NCI-H1436 (cell line): ENCODE measurements at regions not wholly inside any gene's neighbourhood (a gene's known extent, or its start where the extent isn't known, plus 50 kb on each side); places are given as distances from the start of the nearest gene placed in this dataset.
"Not testable (repeated sequence)": the region's sequence is repeated elsewhere in the genome, so short reads cannot be mapped to it uniquely, and the experiment has no call there.

Experiments
- DNase-seq: peaks from one replicate; lab custom pipeline; 2025; lab: John Stamatoyannopoulos, UW

GRCh38 chr2:208686665-208687064 is 280.1 kb downstream of the PTH2R start:
- no peak for DNase-seq

GRCh38 chr2:208687720-208688119 is 281.1 kb downstream of the PTH2R start:
- not testable (repeated sequence) for DNase-seq

- DNase-seq: no peak
Measured at GRCh38 chr2:208698114-208698513, 291.5 kb downstream of the PTH2R start.

GRCh38 chr2:208708486-208708885 is 301.9 kb downstream of the PTH2R start:
- no peak for DNase-seq

DNA sequence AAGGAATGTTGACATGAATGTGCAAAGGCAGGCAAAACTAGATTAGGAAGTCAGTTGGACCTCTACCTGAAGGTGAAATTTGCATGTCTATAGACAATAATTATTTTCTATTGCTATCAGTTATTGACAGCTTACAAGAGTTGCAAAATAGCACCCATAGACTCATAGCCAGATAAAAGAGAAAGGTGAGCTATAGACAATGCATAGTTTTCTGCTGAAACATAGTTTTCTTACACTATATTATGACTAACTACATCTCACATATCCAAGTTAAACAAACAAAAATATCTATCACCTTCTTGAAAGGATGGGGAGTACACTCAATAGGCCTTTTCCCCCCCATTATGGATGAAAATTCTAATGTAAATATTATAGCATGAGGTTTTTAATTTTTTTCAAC is 305.0 kb downstream of the PTH2R start:
- DNase-seq: no peak

GRCh38 chr2:208713066-208713745 is 306.6 kb downstream of the PTH2R start:
- peak; percentile 11 for DNase-seq

- DNase-seq: no peak
Measured at GRCh38 chr2:208718828-208719227, 312.2 kb downstream of the PTH2R start.

GRCh38 chr2:208722731-208723130 is 316.1 kb downstream of the PTH2R start:
- DNase-seq: no peak

DNA sequence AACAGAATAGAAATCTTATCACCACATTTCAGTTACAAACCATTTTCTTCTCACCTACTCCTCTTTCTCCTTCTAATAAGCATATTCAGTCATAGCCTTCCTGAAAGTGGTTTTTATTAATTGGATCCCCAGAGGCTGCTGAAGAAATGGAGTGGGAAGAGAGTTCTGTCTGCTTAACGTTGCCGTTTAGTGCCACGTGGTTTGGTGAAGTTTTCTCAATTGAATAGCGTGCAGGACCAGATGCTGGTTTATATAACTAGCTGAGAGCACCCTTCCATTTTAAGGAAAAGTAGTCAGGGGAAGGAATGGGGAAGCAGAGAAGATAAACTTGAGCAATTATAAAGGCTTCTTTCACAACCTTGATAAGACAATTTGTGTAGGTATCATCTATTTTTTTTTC is 318.7 kb downstream of the PTH2R start:
- no peak for DNase-seq

GRCh38 chr2:208726242-208726641 is 319.6 kb downstream of the PTH2R start:
- DNase-seq: no peak

GRCh38 chr2:208751663-208752415 is 345.2 kb downstream of the PTH2R start:
- not testable (repeated sequence) for DNase-seq

DNA sequence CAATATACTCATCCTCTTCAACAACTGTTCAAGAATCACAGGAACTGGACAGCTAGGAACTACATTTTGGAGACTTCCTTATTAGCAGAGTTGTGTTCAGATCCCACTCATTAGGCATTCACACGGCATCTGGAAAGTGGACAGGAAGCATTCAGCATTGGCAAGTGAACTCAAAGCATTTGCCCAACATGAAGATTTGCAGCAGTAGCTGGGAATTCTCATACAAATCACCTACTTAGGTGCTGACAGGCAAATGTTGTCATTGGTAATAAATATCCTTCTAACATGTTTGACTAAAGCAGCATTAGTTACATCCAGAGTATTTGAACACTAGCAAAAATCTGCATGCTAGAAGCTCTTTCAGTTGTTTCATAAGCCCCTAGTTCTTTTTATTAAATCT is 350.8 kb downstream of the PTH2R start:
- no peak for DNase-seq

DNA sequence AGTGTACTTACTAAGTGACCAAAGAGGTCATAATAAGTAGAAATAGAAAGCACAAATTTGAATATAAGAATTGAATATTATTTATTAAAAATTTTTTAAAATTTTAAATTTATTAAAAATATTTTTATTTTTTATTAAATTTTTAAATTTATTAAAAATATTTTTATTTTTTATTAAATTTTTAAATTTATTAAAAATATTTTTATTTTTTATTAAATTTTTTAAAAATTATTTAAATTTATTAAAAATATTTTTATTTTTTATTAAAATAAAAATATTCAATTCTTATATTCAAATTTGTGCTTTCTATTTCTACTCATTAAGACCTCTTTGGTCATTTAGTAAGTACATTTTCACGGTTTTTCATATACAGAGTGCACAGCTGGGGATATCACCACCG is 366.5 kb downstream of the PTH2R start:
- not testable (repeated sequence) for DNase-seq

DNA sequence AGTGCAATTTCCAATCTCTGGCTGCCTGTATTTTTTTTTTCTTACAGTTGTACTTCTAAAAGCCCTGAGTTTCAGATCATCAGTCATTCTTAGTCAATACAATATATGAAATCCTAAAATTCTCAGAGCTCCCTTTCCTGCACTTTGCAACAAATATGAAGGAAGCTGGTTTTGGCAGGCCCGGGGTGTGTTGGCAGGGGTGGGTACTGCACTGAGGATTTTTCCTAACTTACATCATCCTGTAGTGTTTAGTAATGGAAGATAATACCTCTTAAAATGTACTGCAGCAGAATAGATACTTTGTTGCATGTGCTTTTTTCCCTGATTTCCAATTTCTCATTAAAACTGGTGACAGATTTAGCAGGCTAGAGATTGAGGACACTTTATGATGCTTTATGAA is 374.6 kb downstream of the PTH2R start:
- DNase-seq: no peak

GRCh38 chr2:208782097-208782496 is 375.5 kb downstream of the PTH2R start:
- no peak for DNase-seq

DNA sequence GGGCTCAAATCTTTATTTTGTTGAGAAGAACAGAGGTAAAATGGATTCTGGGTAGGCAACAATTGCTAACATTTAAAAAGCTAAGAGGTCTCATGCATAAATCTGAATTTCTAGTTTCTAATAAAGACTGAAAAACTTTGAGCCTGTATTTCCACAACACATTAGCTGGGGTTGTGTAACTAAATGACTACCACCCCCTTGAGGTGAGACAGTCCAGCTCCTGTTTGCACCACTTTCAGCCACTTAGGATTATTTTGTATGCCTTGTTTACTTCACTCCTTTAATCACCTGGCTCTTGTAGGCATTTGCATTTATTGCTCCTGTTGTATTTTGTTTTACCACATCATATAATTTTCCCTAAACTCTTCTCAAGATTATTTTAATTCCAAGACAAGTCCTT is 376.6 kb downstream of the PTH2R start:
- DNase-seq: no peak

GRCh38 chr2:208784774-208785173 is 378.2 kb downstream of the PTH2R start:
- not testable (repeated sequence) for DNase-seq

DNA sequence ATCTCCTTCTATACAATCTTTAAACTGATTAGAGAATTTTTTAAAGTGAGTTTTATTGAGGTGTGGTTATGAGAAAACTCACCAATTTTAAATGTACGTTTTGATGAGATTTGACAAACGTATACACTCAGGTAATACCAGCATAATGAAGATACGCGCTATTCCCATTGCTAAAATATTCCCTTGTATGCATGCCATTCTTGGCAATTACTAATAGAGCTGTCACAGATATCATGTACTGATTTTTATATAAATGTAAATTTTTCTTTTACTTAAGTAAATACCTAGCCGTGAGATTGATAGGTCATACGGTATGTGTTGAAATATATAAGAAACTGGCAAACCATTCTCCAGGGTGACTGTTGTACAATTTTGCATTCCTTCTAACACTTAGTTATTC is 384.7 kb downstream of the PTH2R start:
- DNase-seq: no peak

DNA sequence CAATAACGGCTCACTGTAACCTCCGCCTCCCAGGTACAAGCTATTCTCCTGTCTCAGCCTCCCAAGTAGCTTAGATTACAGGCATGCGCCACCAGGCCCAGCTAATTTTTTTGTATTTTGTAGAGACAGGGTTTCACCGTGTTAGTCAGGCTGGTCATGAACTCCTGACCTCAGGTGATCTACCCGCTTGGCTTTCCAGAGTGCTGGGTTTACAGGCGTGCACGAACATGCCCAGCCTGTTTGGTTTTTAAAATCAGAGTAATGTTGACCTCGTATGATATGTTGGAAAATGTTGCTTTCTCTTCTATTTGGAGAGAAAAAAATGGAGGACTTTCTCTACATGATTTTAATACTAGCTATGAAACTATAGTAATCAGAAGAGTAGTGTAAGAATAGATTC is 386.2 kb downstream of the PTH2R start:
- no peak for DNase-seq

GRCh38 chr2:208793434-208793833 is 386.8 kb downstream of the PTH2R start:
- no peak for DNase-seq

DNA sequence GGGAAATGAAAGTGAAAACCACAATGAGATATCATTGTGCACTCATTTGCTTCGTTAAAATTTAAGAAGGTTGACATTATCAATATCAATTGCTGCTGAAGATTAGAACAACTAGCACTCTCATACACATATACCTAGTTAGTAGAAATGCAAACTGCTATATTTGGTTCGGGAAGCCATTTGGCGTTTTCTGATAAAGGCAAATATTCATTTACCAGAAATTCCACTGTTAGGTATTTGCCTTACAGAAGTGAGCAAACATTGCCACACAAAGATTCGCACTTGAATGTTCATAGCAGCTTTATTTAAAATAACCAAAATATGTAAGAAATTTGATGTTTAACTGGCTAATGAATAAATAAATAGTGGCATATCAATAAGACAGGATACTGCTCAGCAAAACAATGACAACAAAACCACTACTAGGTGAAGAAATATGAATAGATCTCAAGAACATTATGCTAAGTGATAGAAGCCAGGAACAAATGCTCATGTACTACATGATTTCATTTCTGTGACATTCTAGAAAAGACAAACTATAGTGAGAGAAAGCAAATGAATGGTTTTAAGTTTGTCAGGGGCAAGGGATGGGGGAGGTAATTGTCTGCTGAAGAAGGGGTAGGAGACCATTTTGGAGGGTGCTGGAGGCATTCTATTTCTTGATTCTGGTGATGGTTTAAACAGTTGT is 387.8 kb downstream of the PTH2R start:
- DNase-seq: no peak

DNA sequence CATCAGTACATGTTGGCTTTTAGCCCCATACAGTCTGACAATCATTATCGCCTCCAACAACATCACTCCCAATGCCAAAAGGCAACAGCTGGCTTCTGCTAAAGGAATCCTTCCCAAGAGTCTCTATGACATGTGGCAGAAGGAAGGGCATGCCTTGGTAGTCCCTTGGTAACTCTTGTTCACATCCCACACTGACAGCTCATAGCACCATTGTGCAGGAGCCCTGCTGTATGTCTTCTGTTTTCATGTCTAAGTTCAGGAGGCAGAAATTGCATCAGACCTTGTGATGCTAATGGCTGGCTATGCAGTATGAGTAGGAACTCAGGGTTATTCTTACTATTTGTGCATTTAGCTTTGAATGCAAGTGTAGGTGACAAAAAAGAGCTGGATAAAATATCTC is 392.1 kb downstream of the PTH2R start:
- no peak for DNase-seq

DNA sequence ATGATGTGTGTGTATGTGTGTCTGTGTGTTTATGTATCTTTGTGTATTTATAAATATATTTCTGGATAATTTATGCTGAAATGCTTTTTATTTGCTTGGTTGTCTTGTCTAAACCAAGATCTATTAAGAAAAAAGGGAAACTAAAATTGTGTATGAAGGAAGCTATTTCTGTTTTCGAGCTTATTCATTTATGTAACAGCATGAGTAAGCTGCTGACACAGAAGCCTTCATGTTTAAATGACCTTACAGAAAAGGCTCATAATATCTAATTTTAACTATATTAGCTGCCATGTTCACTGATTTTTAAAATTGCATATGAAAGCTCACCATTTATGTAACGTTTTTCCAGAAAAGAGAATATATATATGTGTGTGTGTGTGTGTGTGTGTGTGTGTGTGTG is 392.8 kb downstream of the PTH2R start:
- DNase-seq: no peak
